IPS-20b (cell line): ENCODE measurements at regions not wholly inside any gene's neighbourhood (a gene's known extent, or its start where the extent isn't known, plus 50 kb on each side); places are given as distances from the start of the nearest gene placed in this dataset.

Experiments
- H3K27ac ChIP-seq: one replicate; pipeline ENCODE4 v1.5.1; 2013; ENCODE audit warnings: low read length
- H3K27me3 ChIP-seq: 2 replicates; pipeline ENCODE4 v1.6.1; 2013; ENCODE audit warnings: mild to moderate bottlenecking, low read length, inconsistent platforms; ENCODE audit not compliant: insufficient read depth
- H3K36me3 ChIP-seq: 2 replicates; pipeline ENCODE4 v1.6.1; 2013; ENCODE audit warnings: low read depth, mild to moderate bottlenecking, inconsistent platforms, low read length, moderate library complexity; ENCODE audit not compliant: insufficient read depth
- H3K4me1 ChIP-seq: 2 replicates; pipeline ENCODE4 v1.6.1; 2013; ENCODE audit warnings: mild to moderate bottlenecking, control low read depth, inconsistent platforms, low read length, moderate library complexity; ENCODE audit not compliant: insufficient read depth
- H3K4me3 ChIP-seq: 2 replicates; pipeline ENCODE4 v1.5.1; 2013; ENCODE audit warnings: mild to moderate bottlenecking, low read length, inconsistent platforms
- H3K9ac ChIP-seq: 2 replicates; pipeline ENCODE4 v1.6.1; 2013; ENCODE audit warnings: low read depth, mild to moderate bottlenecking, inconsistent platforms, low read length, moderate library complexity
- H3K9me3 ChIP-seq: 2 replicates; pipeline ENCODE4 v1.6.1; 2013; ENCODE audit warnings: mild to moderate bottlenecking, low read depth, low read length, inconsistent platforms; ENCODE audit not compliant: insufficient read depth

GRCh38 chr11:27196203-27196897, 155.7 kb downstream of the BBOX1 start:
- Histone ChIP-seq H3K36me3 (no peaks in the 10 kb centered on the region), H3K27me3 (no peaks in the 10 kb centered on the region), H3K4me3 (no peak overlapping the region), H3K27ac (no peak overlapping the region), H3K9ac (no peak overlapping the region), H3K4me1 (no peaks in the 10 kb centered on the region), H3K9me3 (no peaks in the 10 kb centered on the region)

DNA sequence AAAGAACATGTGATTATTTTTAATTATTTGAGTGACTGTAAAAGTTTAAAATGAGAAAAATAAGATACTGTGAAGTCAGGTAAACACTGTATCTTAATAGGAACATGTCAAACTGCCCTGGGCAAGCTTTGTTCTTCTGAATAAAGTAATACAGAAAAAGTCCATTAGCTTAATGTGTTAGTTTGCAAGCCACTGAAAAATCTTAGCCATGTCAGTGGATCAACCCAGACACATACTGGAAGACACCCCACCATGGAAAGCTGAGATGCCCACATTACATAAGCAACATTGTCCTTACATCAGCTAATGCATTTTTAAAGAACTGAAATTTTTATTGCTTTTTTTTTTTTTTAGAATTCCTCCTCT, 155.2 kb downstream of the BBOX1 start:
- H3K9ac ChIP-seq = no peak overlapping the region
- no peaks in the 10 kb centered on the region for H3K27me3 ChIP-seq
- H3K4me3 ChIP-seq = no peak overlapping the region
- no peaks in the 10 kb centered on the region for H3K9me3 ChIP-seq
- H3K36me3 ChIP-seq = no peaks in the 10 kb centered on the region
- H3K27ac ChIP-seq = no peak overlapping the region
- no peaks in the 10 kb centered on the region for H3K4me1 ChIP-seq

GRCh38 chr11:27194976-27195375, 154.4 kb downstream of the BBOX1 start:
- Histone ChIP-seq H3K27me3 (no peaks in the 10 kb centered on the region), H3K4me1 (no peaks in the 10 kb centered on the region), H3K9ac (no peak overlapping the region), H3K9me3 (no peaks in the 10 kb centered on the region), H3K4me3 (no peak overlapping the region), H3K36me3 (no peaks in the 10 kb centered on the region), H3K27ac (no peak overlapping the region)

GRCh38 chr11:27193434-27194225, 153.0 kb downstream of the BBOX1 start:
- Histone ChIP-seq H3K9me3 (no peaks in the 10 kb centered on the region), H3K27ac (no peak overlapping the region), H3K36me3 (no peaks in the 10 kb centered on the region), H3K9ac (no peak overlapping the region), H3K27me3 (no peaks in the 10 kb centered on the region), H3K4me3 (no peak overlapping the region), H3K4me1 (no peaks in the 10 kb centered on the region)

- Histone ChIP-seq H3K9ac (no peak overlapping the region), H3K9me3 (no peaks in the 10 kb centered on the region), H3K27me3 (no peaks in the 10 kb centered on the region), H3K27ac (no peak overlapping the region), H3K36me3 (no peaks in the 10 kb centered on the region), H3K4me1 (no peaks in the 10 kb centered on the region), H3K4me3 (no peak overlapping the region)
These were observed 151.6 kb downstream of the BBOX1 start for GRCh38 chr11:27192184-27192583.

- no peaks in the 10 kb centered on the region for H3K36me3 ChIP-seq
- no peak overlapping the region for H3K27ac ChIP-seq
- H3K4me3 ChIP-seq = no peak overlapping the region
- H3K9me3 ChIP-seq = no peaks in the 10 kb centered on the region
- H3K9ac ChIP-seq = no peak overlapping the region
- H3K4me1 ChIP-seq = no peaks in the 10 kb centered on the region
- no peaks in the 10 kb centered on the region for H3K27me3 ChIP-seq
These were observed 151.0 kb downstream of the BBOX1 start for GRCh38 chr11:27191639-27192038.

- Histone ChIP-seq H3K9ac (no peak overlapping the region), H3K9me3 (no peaks in the 10 kb centered on the region), H3K4me1 (peaks cover 3% of the 10 kb centered on the region), H3K4me3 (no peak overlapping the region), H3K27ac (no peak overlapping the region), H3K27me3 (no peaks in the 10 kb centered on the region), H3K36me3 (no peaks in the 10 kb centered on the region)
These were observed 148.1 kb downstream of the BBOX1 start for GRCh38 chr11:27188696-27189095.

DNA sequence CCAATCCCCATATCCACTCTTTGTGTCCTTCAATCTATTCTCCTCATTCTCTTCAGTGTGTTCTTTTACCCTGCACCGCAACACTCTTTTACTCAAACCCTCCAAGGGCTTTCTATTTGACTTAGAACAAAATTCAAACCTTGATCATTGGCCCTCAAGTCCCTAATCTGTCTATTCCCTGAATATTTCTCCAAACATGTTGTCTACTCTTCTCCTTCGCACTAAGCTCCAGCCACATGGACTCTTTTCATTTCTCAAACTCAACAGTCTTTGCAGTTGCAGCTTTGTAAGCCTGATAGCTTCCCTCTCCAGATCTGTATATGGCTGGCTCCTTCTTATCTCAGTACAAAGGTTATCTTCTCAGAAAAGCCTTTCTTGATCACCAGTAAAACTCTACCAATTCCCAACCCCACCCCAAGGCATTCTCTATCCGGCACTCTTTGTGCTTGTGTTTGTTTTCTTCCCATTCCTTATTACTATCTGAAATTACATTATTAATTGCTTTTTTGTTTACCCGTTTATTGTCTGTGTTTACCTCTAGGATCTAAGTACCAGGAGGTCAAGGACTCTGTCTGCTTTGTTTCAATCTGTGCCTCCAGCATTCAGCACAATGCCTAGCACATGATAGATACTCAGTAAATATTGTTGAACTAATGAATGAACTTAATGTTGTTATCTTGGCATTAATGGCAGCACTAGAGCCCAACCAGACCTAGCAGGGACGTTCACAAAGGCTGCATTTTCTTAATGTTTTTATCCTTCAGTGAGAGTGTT, 147.4 kb downstream of the BBOX1 start:
- Histone ChIP-seq H3K4me1 (peaks cover 3% of the 10 kb centered on the region), H3K9me3 (no peaks in the 10 kb centered on the region)

DNA sequence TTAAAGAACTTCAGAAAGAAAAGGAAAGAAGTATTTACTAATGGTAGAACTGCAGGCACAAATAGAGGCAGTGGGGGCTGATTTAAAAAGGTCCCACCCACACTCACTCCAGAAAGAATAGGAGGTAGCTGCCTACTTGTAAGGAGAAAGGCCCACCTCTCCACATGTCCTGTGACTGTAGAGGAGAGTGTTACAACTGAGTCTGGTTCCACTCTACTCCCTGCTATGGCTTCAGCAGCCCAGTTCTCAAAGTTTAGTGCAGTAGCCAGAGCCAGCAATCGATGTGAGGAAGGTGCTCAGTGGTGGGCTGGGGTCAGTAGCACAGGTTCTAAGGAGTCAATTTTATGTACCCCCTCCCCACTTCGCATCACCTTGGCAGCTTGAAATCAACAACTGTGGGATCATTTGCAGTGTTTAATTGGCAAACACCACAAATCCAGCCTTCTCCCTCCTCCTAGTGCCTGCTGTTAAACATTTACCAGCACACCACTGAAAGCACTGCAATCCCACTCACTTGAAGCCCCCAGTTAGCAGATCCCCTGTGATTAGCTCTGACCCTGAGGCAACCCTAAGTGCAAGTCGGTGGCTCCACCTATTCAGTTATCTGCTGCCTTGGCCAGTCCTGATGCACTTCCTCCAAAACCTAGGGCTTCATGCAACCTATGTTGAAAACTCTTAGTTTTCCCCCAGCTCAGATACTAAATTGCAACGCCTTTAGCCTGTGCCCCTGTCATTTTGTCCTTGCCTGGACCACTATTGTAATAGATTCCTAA, 146.6 kb downstream of the BBOX1 start:
- H3K27me3 ChIP-seq = no peaks in the 10 kb centered on the region
- no peaks in the 10 kb centered on the region for H3K36me3 ChIP-seq
- H3K4me1 ChIP-seq = peaks cover 3% of the 10 kb centered on the region
- no peaks in the 10 kb centered on the region for H3K9me3 ChIP-seq
- H3K27ac ChIP-seq = no peak overlapping the region
- no peak overlapping the region for H3K4me3 ChIP-seq
- no peak overlapping the region for H3K9ac ChIP-seq

More for the DNA sequence above, 147.4 kb downstream of the BBOX1 start:
- H3K27me3 ChIP-seq = no peaks in the 10 kb centered on the region
- H3K27ac ChIP-seq = no peak overlapping the region
- H3K9ac ChIP-seq = no peak overlapping the region
- no peaks in the 10 kb centered on the region for H3K36me3 ChIP-seq
- H3K4me3 ChIP-seq = no peak overlapping the region

GRCh38 chr11:27186580-27186979, 146.0 kb downstream of the BBOX1 start:
- H3K9me3 ChIP-seq = no peaks in the 10 kb centered on the region
- no peak overlapping the region for H3K4me3 ChIP-seq
- no peaks in the 10 kb centered on the region for H3K36me3 ChIP-seq
- no peaks in the 10 kb centered on the region for H3K27me3 ChIP-seq
- H3K4me1 ChIP-seq = peaks cover 3% of the 10 kb centered on the region
- H3K27ac ChIP-seq = no peak overlapping the region
- no peak overlapping the region for H3K9ac ChIP-seq
